Stimulated activated CD4-positive, alpha-beta T cell treated with anti-CD3 and anti-CD28 coated beads, Interleukin-2, amount 100 ng/mL, for 48 hours (primary cell): ENCODE measurements at regions not wholly inside any gene's neighbourhood (a gene's known extent, or its start where the extent isn't known, plus 50 kb on each side); places are given as distances from the start of the nearest gene placed in this dataset.

Experiments used
- DNase-seq, 2 donors: peaks; one replicate each; pipeline ENCODE4 v3.0.0-alpha.2; 2020

DNA sequence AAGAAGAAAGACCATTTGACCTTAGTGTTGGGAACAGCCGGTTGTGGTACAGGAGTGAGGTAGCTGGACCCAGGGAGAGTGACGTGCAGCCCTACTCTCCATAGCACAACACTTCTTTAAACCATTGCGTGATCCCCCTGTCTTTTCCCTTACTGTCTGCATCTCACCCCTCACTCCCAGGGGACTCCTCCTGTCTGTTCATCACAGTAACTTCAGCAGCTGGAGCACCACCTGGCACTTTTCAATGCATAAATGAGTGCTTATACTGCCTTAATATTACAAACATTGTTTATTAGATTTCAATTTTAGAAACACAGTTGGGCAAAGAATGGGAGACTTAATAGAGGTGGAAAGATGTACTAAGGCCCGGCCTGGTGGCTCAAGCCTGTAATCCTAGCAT, 285.5 kb downstream of the UQCRFS1 start:
- no peak for DNase-seq

DNA sequence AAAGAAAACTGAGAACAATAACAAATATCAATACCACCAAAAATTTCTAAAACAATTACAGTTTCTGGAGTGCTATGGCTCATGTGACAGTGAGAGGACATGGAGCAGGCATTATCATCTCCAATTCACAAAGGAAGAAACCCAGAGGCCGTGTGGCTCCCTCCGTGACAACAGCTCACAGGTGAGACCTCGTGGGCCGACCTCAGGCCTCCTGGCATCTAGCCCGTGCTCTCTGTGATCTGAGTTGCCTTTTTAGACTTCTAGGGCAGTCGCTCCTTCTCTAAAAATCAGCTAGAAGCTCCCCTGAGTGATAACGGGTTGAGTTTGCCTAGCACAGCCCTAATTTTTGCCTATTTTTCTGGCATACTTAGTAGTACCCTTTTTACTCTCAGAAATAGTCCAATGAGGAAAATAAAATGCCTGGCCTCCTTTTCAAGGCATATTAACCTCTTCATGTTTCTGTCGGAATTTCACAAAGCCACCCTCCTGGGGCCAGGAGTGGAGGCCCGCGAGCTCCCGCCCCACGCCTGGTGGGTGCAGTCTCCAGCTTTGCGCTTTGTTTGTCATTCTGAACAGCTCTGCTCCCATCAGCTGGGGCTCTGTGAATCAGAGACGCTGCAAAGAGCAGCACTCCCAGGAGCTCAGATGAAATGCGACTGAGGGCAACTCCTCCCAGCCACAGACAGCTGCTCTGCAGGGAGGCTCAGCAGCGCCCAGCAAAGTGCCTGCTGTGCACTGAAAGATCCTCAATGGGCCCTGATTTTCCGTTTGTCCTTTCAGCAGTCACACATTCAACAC, 292.5 kb downstream of the UQCRFS1 start:
- no peak for DNase-seq

- DNase-seq, result no peak
Measured at GRCh38 chr19:28917621-28918020, 295.3 kb downstream of the UQCRFS1 start.

GRCh38 chr19:28915737-28916460, 297.1 kb downstream of the UQCRFS1 start:
- no peak for DNase-seq

GRCh38 chr19:28915202-28915601, 297.7 kb downstream of the UQCRFS1 start:
- DNase-seq, result no peak

DNA sequence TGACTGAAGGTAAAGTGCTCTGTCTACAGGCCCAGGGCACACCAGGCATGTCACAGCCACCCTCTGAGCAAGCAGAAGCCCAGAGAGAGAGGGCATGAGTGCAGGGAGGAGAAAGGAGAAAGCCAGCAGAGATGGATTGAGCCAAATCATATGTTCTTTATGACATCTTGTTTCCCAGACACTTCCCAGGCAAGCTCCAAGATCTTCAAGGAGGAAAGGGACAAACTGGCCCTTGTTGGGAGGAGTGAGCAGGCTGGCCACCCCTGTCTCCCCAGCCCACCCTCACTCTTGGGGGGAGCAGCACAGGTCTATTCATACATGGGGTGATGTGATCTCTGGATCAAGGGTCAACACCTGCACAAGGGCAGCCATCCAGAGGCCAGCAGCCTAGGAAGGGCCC, 298.8 kb downstream of the UQCRFS1 start:
- DNase-seq, result no peak

GRCh38 chr19:28913626-28914025, 299.3 kb downstream of the UQCRFS1 start:
- DNase-seq, result no peak

DNA sequence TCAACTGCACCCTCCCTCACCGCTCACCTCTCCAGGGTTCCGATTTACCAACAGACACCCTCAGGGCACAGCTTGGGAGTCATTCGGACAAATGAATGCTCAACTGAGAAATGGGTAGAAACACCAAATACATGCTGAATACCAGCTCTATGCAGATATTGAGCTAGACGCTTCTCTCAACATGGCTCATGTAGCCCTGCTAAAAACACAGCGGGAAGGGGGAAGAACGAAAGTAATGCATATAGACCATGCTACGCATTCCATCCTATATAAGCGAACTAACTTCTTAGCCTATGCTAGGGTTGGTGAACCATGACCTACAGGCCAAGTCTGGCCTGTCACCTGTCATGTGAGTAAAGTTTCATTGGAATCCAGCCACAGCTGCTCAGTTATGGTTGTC, 304.0 kb downstream of the UQCRFS1 start:
- no peak for DNase-seq

GRCh38 chr19:28907534-28907933, 305.4 kb downstream of the UQCRFS1 start:
- no peak for DNase-seq

DNA sequence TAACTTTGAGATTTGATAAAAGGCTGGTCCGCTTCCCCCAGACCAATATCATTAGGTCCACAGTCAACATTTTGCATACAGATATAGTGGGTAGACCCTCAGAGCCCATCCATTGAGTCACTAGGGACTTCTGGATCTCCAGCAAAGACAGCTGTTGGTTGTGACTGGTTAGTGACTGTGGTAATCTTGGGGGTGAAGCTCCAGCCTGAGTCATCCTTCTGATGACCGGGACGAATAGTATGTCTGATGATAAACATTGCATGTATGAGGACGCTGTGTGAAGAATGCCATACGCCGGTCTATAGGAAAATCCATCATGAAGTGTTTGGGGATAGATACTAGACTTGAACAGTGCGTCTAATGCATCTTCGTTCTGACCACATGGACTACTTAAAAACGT, 307.0 kb downstream of the UQCRFS1 start:
- DNase-seq, result no peak

- DNase-seq, result no peak
Measured at GRCh38 chr19:28899703-28900102, 313.2 kb downstream of the UQCRFS1 start.

DNA sequence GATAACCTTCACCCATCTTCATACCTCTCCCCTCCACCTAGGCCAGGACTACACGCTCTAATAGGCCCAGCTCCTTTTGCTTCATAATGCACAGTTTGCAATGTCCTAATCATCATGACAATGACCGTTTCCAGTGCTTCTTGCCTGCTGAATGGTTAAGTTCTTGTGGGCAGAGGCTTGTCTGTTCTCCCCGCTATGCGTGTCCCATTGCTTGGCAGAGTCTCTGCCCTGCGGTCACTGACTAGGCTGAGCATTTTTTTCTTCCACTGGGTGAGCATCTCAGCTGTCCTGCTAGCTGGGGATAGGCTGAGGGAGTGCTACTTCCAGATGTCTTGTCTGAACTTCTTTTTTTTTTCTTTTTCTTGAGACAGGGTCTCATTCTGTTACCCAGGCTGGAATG, 314.7 kb downstream of the UQCRFS1 start:
- DNase-seq, result no peak

DNA sequence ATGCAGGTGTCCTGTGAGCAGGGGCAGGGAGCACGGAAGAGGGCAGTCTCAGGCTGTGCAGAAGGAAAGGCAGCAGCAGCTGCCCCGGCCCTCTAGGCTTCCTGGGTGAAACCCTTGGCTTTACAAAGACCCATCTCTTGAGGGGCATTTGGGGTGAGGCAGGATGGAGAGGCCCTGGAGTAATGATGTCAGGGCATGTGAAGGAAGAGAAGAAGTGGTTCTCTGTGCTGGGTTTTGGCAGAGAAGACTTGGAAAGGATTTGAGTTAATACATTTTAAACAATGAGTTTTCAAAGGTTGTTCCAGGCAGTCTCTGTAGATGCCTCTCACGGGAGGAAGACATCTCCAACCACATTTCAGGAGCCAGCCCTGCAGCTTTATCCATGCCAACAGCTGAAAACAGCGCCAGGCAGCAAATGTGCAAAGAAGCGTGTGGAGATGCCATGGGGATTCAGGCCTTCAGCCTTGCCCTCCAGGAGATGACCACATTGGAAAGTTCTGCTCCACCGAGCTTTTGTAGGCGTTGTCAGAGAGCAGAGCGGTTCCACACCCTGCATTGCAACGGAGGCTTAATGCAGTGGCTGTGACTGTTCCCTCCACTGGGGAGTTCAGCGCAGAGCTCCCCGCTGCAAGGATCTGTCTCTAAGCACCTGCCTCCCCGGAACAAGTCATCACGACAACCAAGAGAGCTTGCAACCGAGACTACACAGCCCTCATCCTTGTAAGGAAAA, 322.8 kb downstream of the UQCRFS1 start:
- DNase-seq, result no peak

GRCh38 chr19:28887920-28888618, 324.9 kb downstream of the UQCRFS1 start:
- DNase-seq, result no peak

DNA sequence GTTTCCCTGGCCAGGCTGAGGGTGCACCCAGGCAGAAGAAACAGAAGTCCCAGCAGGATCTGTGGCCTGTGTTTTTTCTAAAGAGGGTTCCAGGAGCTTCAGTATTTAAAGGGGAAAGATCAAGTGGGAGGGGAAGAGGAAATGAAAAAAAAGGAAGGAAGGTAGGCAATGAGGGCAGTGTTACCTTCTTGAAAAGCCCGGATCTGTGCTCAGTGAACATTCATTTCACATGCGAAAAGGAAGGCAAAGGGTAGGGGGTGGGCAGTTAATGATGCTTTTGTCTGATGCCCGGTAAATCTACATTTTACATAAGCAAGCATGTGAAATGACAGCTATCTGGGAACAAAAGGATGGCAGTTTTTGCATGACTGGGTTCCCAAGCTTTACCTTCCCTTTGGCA, 326.2 kb downstream of the UQCRFS1 start:
- no peak for DNase-seq

DNA sequence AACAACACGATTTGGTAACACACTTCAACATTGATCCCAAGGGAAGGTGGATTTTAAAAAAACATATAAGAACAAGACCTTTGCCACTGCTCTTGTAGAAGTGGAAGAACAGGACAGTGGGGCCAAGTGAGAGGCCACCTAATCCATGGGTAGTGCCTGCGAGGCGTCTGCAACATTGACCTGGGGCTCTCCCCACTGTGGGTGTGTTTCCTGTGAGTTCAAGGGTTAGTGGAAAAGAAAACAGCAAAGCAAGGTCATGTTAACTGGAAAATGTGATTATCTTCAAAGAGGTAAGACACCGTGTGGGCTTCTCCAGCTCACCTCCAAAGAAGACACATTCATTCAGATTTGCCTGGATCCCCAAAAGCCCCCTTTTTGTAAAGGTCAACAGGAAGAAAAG, 327.0 kb downstream of the UQCRFS1 start:
- DNase-seq, result no peak

GRCh38 chr19:28884786-28885476, 328.0 kb downstream of the UQCRFS1 start:
- no peak for DNase-seq

DNA sequence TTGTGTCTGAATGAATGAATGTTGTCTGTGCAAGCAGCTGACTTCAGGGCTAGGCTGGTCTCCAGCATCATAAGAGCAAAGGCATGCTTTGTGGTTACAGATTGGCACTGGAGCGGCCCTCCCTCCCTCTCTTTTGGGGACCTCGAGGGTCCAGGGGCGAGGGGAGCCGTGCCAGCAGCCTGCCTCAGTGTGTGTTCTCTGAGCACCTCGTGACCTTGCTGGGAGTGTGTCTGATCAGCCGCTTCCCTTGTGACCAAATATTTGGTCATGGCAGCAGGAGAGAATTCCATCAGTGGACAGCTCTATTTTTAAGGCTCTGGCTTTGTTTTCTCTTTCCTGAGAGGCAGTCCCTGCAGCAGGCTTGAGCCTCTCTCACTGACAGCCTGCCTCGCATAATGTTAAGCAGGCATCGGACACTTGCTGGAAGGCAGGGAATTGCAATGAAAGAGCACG, 329.7 kb downstream of the UQCRFS1 start:
- DNase-seq, result no peak

- DNase-seq, result no peak
Measured at GRCh38 chr19:28882818-28883217, 330.1 kb downstream of the UQCRFS1 start.

GRCh38 chr19:28881616-28882015, 331.3 kb downstream of the UQCRFS1 start:
- DNase-seq, result no peak

DNA sequence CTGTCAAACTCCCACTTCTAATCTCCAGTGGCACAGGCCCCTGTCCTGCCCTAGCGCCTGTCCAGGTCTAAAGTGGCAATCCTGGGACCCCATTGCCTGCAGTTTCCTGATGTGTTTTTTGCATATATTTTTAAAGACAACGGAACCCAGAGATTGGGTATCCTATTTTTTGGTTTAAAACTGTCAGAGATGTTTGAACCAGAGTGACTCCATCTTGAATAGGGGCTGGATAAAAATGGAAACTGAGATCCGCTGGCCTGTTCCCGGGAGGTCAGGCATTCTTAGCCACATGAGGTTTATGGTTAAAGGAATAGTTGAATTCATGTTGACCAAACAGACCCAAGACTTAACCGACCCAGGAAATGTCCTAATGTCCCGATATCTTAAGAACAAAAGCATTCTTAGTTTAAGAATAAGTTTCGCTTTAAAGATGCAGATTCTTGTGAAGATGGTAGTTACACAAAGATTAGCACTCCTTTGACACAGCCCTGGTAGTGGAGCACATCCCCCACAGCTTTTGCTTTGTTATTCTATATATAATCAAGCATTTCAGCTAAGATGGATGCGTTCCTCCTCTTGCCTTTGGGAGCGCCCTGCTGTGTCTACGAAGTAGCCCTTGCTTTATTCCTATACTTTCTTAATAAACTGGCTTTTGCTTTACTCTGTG, 332.1 kb downstream of the UQCRFS1 start:
- DNase-seq, result no peak
